COR-L47 (cell line): ENCODE measurements at regions not wholly inside any gene's neighbourhood (a gene's known extent, or its start where the extent isn't known, plus 50 kb on each side); places are given as distances from the start of the nearest gene placed in this dataset.

ENCODE experiments used
- DNase-seq: peaks from one replicate; lab custom pipeline; 2025; lab: John Stamatoyannopoulos, UW

GRCh38 chrY:8562456-8563090 is 774.7 kb upstream of the TSPY4 start:
- DNase-seq: no peak

DNA sequence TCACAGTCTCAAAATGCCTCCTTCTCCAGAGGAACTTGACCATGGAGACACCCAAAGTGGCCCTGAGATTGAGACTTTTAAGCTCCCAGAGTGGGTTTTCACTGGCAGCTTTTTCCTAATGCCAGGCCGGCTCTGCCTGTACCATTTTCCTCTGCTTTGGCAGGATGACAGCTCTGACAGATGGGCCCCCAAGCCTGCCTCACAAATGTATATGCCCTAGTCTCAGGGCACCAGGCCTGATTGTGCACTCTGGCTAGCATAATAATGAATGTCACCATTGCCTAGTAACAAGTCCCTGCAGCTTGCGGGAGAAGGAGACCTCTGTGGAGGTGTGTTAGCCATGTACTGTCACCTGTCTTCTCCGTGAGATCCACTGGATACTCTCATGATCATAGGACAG is 772.8 kb upstream of the TSPY4 start:
- DNase-seq: no peak

DNA sequence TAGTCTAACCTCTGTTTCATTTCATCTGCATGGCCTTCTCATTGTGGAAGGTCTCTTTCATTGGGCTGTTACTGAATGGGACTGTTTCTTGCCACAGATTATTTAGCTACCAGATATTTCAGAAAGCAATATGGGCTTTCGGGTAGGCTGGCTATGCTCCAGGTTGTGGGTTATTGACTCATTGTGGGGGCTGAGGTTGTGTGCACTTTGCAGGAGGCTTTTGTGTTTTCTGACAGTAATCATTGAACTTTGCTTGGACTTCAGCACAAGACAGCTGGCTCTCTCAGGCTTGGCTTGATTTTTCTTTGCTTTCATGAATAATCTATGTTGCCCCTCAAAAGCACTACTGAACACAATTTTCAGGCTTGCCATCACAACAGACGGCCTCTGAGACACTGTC is 771.1 kb upstream of the TSPY4 start:
- DNase-seq: no peak

- DNase-seq: no peak
These were observed 766.9 kb upstream of the TSPY4 start for GRCh38 chrY:8570384-8570783.

- no peak for DNase-seq
These were observed 764.3 kb upstream of the TSPY4 start for GRCh38 chrY:8572916-8573315.

DNA sequence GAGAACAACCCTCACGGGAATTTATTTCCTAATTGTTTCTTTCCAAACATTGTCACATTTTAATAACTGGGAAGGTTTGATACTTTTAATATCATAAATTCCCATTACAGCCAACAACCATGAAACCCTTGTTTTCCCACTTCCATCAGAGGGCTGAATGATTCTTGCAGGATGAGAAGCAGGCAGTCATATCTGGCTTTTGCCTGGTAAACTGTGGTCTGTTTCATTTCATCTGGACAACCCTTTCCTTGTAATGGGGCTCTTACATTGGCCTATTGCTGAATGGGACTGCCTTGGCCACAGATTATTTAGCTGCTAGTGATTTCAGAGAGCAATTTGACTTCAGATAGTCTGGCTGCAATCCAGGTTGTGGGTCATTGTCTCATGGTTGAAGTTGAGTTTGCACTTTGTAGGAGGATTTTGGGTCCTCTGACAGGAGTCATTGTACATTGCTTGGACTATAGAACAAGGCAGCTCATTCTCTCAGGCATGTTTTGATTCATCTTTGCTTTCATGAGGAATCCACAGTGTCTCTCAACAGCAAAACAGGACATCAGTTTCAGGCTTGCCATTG is 754.9 kb upstream of the TSPY4 start:
- no peak for DNase-seq

DNA sequence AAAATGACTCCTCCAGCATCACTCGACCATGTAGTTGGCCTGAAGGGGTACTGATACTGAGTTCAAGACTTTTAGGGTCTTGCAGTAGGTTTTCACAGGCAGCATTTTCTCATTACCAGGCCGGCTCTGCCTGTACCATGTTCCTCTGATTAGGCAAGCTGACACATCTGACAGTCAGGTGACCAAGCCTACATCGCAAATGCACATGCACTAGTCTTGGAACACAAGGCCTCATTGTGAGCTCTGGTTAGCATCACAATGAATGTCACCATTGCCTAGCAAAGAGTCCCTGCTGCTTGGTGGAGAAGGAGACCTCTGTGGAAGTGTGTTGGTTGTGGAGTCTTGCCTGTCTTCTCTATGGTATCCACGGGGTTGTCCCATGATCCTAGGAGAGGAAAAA is 754.1 kb upstream of the TSPY4 start:
- no peak for DNase-seq

- DNase-seq: no peak
These were observed 746.6 kb upstream of the TSPY4 start for GRCh38 chrY:8590641-8591040.

DNA sequence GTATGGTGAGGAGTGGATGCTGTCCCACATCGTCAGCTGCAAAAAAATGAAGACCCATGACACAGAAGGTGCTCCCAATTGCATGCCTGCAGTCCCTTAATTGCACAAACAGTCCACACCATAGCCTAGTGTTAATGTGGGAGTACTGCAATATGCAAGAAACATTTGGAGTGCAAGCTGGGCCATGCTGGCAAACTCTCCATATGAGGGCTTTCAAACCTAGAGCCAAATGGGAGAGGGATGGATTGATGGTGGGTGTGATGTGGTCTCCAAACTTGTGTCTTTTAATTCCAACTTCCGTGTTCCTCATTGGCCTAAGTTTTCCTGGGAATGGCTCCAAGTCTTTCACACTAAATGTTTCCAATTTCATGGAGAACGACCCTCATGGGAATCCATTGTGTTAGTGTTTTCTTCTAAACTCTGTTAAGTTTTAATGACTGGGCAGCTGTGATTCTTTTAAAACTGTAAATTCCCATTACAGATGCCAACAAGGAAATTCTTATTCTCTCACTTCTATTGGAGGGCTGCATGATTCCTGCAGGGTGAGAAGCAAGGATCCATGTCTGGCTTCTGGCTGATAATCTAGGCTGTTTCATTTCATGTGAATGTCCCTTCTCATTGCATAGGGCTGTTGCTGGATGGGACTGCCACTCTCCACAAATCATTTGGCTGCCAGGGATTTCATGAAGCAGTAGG is 745.3 kb upstream of the TSPY4 start:
- no peak for DNase-seq

DNA sequence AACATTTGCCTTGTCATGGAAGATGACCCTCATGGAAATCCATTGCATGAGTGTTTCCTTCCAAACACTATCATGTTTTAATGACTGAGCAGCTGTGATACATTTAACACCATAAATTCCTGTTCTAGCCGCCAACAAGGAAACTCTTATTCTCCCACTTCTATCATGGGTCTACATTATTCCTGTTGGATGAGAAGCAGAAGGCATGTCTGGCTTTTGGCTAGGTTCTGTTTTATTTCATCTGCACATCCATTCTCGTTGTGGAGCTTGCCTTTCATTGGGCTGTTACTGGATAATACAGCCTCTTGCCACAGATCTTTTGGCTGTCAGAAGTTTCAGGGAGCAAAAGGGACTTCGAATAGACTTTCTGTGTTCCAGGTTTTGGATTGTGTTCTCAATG is 742.6 kb upstream of the TSPY4 start:
- DNase-seq: no peak

GRCh38 chrY:8599141-8599540 is 738.1 kb upstream of the TSPY4 start:
- no peak for DNase-seq

GRCh38 chrY:8610620-8611019 is 726.6 kb upstream of the TSPY4 start:
- DNase-seq: no peak

DNA sequence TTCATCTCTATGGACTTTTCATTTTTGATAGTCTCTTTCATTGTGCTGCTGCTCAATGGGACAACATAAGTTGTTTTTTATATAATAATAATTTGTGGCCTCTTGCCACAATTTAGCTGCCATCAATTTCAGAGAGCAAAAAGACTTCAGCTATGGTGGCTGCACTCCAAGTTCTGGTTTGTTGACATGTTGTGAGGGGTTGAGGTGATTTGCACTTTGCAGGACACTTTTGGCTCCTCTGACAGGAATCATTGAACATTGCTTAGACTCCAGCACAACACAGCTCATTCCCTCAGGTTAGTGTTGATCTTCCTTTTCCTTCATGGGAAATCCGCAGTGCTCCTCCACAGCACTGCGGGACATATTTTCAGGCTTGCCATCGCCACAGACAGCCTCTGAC is 725.4 kb upstream of the TSPY4 start:
- DNase-seq: no peak

- DNase-seq: no peak
These were observed 719.0 kb upstream of the TSPY4 start for GRCh38 chrY:8618302-8618701.

DNA sequence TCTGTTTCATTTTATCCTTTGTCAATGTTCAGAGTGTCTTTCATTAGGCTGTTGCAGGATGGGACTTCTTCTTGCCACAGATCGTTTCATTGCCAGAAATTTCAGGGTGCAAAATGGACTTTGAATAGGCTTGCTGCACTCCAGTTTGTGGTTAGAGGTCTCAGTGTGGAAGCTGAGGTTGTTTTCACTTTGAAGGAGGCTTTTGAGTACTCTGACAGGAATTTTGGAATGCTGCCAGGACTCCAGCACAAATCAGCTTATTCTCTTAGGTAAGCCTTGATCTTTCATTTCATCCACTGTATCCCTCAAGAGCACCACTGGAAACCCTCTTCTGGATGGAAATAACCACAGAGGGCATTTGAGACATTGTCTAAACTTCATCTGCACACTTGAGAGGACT is 715.1 kb upstream of the TSPY4 start:
- DNase-seq: no peak

DNA sequence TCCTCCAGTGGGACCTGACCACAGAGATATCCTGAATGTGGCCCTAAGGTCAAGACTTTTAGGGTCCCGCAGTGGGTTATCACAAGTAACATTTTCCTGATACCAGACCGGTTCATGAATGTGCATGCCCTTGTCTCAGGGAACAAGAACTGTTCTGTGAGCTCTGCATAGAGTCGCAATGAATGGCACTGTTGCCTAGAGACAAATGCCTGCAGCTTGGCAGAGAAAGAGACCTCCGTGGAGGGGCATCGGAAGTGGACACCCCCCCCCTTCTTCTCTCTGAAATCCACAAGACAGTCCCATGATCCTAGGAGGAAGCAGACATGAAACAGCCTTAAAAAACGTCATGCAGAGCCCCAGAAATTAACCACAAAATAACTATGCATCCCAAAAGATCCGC is 714.4 kb upstream of the TSPY4 start:
- DNase-seq: no peak

GRCh38 chrY:8629636-8630035 is 707.6 kb upstream of the TSPY4 start:
- no peak for DNase-seq

DNA sequence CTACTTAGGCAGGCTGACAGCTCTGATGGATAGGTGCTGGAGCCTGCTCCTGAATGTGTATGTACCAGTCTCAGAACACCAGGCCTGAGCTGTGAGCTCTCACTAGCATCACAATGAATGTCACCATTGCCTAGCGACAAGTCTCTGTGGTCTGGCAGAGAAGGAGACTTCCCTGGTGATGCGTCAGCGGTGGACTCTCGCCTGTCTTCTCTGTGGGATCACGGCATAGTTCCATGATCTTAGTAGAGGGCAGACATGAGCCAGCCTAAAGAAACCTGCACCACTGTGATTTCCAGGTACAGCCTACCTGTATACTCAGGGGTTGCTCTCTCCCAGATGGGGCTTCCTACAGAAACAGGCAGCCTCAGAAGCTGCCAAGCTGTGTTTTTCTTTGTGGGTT is 699.2 kb upstream of the TSPY4 start:
- DNase-seq: no peak

- DNase-seq: no peak
These were observed 692.3 kb upstream of the TSPY4 start for GRCh38 chrY:8644926-8645325.

GRCh38 chrY:8652445-8652844 is 684.8 kb upstream of the TSPY4 start:
- DNase-seq: no peak

DNA sequence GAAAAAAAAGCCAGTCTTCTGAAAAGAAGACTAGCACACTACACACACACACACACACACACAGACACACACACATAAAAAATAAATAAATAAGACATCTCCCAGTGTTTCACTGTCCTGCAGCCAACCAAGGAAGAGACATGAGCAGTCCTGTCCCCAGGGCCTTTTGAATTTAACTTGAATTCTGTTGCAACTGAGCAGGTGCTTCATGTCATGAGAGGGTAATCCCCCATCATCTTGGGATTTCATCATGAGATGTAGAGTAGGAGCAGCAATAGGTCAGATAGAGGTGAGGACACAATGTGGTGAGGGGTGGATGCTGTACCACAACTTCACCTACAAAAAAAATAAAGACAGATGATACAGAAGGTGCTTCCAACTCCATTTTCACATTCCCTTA is 682.2 kb upstream of the TSPY4 start:
- DNase-seq: no peak

- no peak for DNase-seq
These were observed 681.2 kb upstream of the TSPY4 start for GRCh38 chrY:8656101-8656500.

DNA sequence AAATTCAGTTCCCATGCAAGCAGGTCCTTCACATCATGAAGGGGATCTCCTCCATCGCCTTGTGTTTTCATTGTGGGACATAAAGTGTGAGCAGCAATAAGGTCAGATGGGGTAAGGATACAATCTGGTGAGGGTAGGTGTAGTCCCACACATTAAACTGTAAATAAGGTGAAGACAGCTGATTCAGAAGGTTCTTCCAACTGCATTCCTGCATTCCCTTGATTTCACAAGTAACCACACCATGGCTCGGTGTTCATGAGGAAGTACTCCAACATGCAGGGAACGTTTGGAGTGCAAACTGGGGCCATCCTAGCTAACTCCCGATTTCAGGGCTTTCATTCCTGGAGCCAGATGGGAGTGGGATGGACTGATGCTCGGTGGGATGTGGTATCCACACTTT is 680.7 kb upstream of the TSPY4 start:
- DNase-seq: no peak

DNA sequence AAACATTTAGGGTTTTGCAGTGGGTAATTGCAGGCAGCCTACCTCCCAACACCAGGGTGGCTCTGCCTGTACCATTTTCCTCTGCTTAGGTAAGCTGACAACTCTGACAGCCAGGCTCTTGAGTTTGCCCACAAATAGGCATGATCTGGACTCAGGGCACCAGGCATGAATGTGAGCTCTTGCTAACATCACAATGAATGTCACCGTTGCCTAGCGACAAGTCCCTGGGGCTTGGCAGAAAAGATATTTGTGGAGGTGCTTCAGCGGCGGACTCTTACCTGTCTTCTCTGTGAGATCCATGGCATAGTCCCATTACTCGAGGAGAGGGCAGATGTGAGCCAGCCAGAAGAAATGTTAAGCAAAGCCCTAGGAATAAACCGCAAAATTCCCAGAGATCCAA is 677.5 kb upstream of the TSPY4 start:
- no peak for DNase-seq
